ENCODE measurements at regions not wholly inside any gene's neighbourhood (a gene's known extent, or its start where the extent isn't known, plus 50 kb on each side); places are given as distances from the start of the nearest gene placed in this dataset.

DNA sequence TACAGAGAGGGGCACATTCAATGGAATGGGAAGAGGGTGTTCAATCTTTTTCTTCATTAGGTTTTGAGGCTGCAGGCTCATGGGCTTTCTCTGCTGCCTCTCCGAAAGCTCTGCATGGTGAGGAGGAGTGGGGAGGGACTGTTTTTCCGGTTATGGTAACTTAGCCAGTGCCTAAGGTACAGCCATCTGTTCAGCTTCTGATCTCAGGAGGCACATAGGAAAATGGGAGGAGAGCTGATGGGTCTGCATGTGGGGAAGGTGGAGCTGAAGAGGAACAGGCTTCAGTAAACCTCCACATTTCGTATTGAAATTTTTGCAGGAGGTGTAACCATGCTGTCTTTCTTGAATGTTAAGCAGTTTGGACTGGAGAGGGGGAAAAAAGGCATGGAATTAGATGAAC, 1020.4 kb upstream of the WWC1 start:
- TF ChIP-seq, protein P1, sequence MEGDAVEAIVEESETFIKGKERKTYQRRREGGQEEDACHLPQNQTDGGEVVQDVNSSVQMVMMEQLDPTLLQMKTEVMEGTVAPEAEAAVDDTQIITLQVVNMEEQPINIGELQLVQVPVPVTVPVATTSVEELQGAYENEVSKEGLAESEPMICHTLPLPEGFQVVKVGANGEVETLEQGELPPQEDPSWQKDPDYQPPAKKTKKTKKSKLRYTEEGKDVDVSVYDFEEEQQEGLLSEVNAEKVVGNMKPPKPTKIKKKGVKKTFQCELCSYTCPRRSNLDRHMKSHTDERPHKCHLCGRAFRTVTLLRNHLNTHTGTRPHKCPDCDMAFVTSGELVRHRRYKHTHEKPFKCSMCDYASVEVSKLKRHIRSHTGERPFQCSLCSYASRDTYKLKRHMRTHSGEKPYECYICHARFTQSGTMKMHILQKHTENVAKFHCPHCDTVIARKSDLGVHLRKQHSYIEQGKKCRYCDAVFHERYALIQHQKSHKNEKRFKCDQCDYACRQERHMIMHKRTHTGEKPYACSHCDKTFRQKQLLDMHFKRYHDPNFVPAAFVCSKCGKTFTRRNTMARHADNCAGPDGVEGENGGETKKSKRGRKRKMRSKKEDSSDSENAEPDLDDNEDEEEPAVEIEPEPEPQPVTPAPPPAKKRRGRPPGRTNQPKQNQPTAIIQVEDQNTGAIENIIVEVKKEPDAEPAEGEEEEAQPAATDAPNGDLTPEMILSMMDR (IDR thresholded peaks at IDR 0.05) = no peak
- no peak for TF ChIP-seq ZFX (IDR thresholded peaks at IDR 0.05; ENCODE audit: borderline replicate concordance)
